Stomach (tissue), 4 donors: ENCODE measurements at regions not wholly inside any gene's neighbourhood (a gene's known extent, or its start where the extent isn't known, plus 50 kb on each side); places are given as distances from the start of the nearest gene placed in this dataset.

Source experiments
- EP300 ChIP-seq: sonication (generic); formaldehyde crosslinking; IDR thresholded peaks from one replicate; pipeline ENCODE4 v1.6.1; 2017; ENCODE audit warnings: antibody characterized with exemption
- POLR2A ChIP-seq, 4 donors: fragments of 450-650 bp; IDR thresholded peaks; one replicate each; pipeline ENCODE4 v1.6.1; 2016; ENCODE audit warnings: antibody characterized with exemption in 4 of 4, control low read depth in 2 of 4, mild to moderate bottlenecking in 1 of 4, moderate library complexity in 1 of 4
- POLR2AphosphoS5 ChIP-seq, 3 donors: sonication (generic); formaldehyde crosslinking; IDR thresholded peaks; one replicate each; pipeline ENCODE4 v1.6.1; 2016; ENCODE audit warnings: antibody characterized with exemption in 3 of 3
- TF ChIP-seq, protein P1 (sequence below), 7 experiments: fragments of 450-650 bp in 4 of 7; fragments of 200-600 bp in 3 of 7; sonication (generic) in 3 of 7; IDR thresholded peaks; one replicate each; pipeline ENCODE4 v1.5.1; 2016 to 2019; ENCODE audit warnings: antibody characterized with exemption in 7 of 7, control low read depth in 2 of 7, mild to moderate bottlenecking in 1 of 7

DNA sequence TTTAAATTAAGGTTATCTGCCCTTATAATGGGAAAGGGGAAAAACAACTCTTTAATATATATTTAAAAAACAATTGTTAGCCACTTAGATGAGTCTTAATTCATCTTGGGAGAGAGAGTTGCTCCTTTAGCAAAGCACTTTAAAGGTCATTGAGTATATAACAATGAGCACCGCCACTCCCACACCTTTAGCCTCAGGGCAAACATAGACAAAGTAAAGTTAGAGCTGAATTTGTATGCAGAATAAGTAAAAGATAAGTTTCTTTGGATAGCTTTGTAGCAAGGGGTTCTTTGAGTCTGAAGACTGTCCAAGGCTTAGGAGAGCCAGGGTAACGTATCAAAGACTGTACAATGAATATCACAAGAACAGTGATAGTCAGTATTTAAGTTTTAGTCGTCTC, 728.8 kb upstream of the LMO3 start:
- TF ChIP-seq EP300 = no peak
- TF ChIP-seq, protein P1, sequence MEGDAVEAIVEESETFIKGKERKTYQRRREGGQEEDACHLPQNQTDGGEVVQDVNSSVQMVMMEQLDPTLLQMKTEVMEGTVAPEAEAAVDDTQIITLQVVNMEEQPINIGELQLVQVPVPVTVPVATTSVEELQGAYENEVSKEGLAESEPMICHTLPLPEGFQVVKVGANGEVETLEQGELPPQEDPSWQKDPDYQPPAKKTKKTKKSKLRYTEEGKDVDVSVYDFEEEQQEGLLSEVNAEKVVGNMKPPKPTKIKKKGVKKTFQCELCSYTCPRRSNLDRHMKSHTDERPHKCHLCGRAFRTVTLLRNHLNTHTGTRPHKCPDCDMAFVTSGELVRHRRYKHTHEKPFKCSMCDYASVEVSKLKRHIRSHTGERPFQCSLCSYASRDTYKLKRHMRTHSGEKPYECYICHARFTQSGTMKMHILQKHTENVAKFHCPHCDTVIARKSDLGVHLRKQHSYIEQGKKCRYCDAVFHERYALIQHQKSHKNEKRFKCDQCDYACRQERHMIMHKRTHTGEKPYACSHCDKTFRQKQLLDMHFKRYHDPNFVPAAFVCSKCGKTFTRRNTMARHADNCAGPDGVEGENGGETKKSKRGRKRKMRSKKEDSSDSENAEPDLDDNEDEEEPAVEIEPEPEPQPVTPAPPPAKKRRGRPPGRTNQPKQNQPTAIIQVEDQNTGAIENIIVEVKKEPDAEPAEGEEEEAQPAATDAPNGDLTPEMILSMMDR (IDR thresholded peaks at IDR 0.05) = no peak
- TF ChIP-seq POLR2A (IDR thresholded peaks at IDR 0.05) = no peak
- TF ChIP-seq POLR2AphosphoS5 (IDR thresholded peaks at IDR 0.05) = no peak
